NCI-H2107 treated with DMSO at 0.1 percent for 48 hours (cell line): ENCODE measurements at regions not wholly inside any gene's neighbourhood (a gene's known extent, or its start where the extent isn't known, plus 50 kb on each side); places are given as distances from the start of the nearest gene placed in this dataset.
"Not testable (repeated sequence)": the region's sequence is repeated elsewhere in the genome, so short reads cannot be mapped to it uniquely, and the experiment has no call there.

ENCODE experiments used
- DNase-seq: peaks from one replicate; lab custom pipeline; 2025; ENCODE audit not compliant: unreplicated experiment; lab: John Stamatoyannopoulos, UW

DNA sequence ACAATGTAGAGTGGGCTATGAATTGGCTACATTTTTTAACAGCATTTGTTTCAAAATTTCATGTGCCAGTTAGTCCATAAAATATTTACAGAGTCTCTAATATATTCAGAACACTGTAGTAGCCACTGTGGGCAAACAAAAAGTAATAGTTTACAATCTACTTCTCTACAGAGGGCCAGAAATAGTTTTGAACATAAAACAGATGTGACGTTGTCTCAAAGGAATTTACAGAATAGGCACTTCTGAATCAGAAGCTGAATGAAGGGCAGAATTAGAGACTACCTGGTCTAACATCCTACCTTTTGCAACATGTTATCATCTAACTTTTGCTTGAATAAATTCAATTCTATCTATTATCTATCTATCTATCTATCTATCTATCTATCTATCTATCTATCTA, 811.9 kb upstream of the EPHA5 start:
- DNase-seq, result no peak

DNA sequence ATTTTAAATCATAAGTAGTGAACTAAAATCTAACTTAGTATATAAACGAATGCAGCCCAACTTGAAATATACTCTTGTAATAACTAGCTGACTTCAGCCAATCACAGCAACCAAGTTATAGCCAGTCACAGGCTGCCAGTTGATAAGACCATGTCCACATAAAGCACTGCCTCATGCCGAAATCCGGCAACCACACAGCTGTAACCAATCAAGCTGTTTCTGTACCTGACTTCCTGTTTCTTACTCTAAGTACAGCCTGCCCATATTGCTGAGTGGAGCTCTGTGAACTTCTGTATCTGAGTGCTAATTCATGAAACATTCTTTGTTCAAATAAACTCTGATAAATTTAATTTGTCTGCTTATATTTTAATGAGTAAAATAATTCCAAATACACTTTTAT, 805.3 kb upstream of the EPHA5 start:
- DNase-seq, result no peak

DNA sequence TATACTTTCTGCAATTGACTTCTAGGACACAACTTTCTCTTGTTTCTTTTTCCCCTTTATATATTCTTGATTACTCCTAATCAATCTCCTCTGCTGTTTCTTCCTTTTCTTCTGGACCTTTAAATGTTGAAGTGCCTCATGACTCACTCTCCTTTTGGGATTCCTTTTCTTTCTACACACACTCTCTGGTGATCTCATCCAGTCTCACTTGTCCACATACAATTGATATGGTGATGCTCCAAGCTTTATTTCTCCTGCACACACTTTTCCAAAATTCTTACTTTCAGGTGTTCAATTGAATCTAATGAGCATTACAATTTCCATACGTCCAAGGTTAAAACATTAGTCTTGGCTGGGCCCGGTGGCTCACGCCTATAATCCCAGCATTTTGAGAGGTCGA, 794.8 kb upstream of the EPHA5 start:
- DNase-seq, result no peak

DNA sequence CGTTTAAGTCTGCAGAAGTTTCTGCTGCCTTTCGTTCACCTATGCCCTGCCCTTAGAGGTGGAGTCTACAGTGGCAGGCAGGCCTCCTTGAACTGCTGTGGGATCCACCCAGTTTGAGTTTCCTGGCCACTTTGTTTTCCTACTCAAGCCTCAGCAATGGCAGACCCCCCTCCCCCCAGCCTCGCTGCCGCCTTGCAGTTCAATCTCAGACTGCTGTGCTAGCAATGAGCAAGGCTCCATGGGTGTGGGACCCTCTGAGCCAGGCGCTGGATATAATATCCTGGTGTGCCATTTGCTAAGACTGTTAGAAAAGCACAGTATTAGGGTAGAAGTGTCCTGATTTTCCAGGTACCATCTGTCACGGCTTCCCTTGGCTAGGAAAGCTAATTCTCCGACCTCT, 792.6 kb upstream of the EPHA5 start:
- not testable (repeated sequence) for DNase-seq

DNA sequence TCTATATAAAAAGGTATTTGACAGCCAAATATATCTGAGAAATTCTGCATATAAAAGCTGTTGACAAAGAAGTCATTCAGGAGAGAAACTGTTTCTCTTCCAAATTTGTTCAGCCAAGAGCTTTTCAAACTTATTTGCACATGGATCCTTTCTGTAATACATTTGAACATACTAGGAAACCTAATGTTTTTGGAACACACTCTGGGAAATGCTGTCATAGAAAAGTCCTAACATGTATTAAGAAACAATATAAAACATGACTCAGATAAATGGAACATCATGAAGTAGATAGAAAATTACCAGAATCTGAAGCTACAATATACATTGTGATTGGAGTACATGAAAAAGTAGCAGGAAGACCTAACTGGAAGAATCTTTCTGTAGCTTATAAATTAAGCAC, 781.5 kb upstream of the EPHA5 start:
- DNase-seq, result no peak

DNA sequence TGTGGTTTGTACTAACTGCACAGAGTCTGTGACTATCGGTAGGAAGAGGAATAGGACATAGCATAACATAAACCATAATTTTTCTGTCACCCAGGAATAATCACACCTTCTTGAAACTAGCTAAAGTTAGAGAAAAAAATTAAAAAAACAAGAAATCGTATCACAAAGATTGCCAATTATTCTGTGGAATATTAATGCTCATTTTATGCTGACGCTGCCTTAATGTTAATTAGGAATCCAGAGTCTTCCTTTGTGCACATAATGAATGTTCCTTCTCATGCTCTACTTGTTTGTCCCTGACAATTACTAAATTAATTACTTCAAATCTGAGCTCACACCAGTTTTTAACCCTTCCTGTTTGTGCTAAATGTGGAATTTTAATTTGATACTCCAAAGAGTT, 772.7 kb upstream of the EPHA5 start:
- no peak for DNase-seq

DNA sequence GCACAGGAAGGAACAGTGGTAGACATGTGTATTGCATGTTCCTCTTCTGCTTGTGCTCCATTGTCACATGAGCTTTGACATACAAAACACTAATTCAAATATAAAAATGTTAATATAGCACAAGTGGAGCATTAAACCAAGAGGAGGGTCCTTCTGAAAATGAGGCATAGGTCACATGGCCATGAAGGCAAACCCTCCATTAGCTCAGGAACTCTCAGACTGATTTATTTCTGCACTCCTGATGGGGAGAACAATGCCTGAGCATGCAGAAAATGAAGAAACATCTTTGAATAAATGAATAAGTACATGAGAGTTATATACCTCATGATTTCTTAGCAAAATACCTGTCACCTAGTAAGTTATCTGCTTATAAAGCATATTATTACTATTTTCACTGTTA, 769.2 kb upstream of the EPHA5 start:
- DNase-seq, result no peak

DNA sequence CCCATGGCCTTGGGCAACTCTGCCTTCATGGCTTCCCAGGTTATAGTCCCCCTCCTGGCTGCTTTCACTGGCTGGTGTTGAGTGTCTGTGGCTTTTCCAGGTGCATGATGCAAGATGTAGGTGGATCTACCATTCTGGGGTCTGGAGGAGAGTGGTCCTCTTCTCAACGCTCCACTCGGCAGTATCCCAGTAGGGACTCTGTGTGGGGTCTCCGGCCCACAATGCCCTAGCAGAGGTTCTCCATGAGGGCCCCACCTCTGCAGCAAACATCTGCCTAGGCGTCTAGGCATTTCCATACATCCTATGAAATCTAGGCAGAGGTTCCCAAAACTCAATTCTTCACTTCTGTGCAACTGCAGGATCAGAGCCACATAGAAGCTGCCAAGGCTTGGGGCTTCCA, 763.4 kb upstream of the EPHA5 start:
- DNase-seq, result no peak

DNA sequence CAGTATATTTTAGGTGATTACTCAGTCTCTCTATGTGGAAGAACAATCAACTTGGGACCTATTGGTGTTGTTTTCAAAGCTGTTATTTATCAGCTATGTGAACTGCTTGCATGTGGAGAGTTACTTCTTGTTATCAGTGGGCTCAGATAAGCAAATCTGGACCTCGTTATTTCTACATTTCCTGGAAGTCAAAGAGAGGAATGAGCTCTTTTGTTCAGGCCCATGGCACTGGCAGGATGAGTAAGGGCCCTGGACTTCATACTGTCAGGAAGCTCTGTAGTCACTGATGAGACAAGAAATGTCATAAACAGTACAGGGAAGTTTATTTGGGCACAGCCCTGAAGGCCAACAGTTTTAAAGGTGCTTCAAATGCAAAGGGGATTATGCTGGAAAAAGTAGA, 760.6 kb upstream of the EPHA5 start:
- DNase-seq, result no peak

DNA sequence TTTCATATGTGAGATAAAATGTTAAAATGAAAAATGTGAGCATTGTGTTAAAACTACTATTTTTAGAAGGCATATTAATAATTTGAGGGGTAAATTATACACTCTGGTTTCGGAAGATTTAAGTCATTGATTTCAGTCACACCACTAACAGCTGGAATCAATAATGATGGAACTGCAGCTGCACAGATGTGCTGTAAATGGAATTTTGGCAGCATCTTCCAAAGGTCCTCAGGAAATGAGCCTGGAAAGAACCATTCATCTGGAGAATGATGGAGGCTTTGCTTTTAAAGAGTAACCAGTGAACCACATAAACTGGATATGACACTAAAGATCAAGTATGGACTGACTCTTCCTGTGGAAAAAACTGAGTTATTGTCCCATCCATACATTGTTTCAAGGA, 759.0 kb upstream of the EPHA5 start:
- no peak for DNase-seq

DNA sequence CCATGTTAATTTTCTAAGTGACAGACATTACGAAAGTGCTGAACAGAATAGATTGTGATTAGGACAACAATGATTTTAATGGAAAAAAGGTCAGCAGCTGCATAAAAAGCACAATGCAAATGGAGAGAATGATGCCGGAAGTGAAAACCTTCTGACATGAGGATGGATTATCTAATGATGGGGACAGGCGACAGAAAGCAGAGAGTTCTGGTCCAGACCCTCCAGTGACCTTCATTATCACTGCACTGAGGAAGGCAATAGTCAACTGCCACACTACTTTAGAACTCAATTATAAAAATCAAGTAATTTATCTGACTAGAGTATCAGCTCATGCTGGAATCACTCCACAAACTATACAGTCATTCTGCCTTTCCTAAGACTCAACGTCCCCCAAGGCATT, 746.1 kb upstream of the EPHA5 start:
- DNase-seq, result no peak

DNA sequence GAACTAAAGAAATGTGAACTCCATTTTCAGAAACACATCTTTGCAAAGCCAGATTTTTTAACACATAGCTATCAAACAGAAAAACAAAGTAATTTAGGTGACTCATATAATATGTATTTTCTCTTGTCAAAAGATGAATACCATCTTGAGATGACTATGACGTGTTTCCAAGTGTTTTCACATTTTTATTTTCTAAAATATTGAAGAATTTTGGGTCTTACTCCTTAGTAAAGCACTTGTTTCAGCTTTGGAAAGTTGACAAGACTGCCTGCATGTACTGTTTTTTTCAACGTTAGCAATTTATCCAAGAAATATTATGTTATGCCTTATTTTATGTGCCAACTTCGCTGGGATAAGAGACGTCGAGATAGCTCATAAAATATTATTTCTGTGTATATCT, 733.9 kb upstream of the EPHA5 start:
- no peak for DNase-seq

DNA sequence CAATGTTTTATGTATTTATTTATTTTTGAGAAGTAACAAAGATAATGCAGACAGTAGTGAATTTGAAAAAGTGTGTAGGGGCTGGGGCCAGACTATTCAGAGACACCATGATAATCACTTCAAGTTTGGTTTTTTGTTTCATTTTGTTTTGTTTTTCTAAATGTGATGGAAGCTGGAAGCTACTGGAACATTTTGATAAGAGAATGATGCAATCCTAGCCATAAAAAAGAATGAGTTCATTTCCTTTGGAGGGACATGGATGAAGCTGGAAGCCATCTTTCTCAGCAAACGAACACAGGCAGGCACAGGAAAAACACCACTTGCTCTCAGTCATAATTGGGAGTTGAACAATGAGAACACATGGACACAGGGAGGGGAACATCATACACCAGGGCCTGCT, 706.6 kb upstream of the EPHA5 start:
- DNase-seq, result no peak

DNA sequence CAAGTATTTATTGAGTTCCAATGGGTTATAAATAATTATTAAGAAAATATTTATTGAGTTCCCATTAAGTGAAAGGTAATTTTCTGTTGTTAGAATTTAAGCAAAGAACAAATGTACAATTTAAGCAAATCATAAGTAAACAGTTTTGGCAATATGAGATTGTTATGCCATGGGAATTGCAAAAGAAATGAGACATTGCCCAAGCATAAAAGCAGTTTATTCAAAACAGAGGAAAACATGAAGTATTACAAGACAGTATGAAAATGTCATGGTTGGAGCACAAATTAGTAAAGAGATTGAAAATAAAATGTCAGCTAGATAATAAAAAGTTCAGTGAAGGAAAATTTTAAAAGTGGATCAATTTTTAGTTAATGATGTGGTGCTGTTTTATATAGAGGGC, 706.1 kb upstream of the EPHA5 start:
- no peak for DNase-seq

DNA sequence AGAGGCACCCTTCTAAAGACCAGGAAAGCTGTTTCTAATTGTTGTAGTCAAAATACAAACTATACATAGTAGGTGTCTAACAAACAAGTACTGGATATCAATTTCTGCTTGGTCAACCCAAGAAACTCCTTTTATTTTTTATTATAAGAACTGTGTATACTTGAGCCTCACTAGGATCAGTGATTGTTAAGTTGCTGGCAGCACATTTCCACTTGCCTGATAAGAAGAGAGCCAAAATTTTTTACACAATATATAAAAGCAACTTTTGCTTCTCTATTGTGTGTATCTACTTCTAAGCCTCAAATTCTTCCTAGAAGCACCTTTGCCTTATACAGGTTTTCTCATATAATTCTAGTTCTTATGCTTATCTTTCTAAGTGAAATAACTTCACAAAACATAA, 703.0 kb upstream of the EPHA5 start:
- no peak for DNase-seq

DNA sequence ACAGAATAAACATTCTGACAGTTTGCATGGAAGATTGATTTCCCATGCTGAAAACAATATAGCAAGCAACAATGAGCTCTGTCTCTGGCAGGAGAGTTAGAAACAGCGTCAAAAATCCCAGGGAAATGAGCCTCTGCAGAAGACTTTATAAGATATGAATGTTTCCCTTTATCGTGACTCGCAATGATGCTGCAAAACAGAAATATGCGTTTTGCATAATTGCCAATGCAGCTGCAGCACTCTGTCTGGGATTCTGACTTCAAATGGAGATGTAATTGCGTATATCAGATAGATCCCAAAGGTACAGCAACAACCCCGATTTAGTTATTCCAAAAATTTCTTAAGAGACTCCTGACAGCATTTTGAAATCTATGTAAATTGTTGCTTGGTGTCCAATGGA, 702.4 kb upstream of the EPHA5 start:
- DNase-seq, result no peak

DNA sequence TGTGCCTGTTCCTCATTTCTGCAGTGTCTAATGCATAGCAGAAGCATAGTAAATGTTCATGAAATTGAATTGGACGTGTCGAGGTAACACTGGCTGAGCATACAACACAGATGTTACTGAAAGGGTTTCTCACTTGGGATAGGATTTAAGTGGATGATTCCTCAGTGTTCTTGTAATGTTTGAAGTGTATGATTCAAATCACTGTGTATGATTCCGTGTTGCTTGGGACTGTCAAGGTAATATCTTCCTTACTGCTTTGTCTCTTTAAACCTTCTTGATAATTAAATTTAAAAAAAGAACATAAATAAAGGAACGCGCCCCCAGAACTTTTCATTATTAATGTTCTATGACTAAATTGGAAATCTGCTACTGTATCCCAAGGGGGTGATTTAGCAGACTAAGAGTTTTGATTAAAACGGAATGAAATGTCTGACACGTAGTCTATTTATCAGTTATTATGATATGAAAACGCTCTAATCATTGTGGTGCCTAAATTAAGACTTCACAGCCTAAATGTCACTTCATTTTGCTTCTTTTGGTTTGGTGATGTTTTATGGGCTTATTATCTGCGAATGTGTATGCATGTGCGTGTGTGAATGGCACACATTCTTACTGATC, 696.9 kb upstream of the EPHA5 start:
- no peak for DNase-seq

DNA sequence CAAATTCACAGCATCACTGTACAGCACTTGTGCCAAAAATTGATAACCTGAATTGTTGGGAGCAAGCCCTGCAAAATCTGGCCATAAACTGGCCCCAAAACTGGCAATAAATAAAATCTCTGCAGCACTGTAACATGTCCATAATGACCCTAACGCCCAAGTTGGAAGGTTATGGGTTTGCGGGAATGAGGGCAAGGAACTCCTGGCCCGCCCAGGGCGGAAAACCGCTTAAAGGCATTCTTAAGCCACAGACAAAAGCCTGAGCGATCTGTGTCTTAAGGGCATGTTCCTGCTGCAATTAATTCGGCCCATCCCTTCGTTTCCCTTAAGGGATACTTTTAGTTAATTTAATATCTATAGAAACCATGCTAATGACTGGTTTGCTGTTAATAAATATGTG, 690.1 kb upstream of the EPHA5 start:
- not testable (repeated sequence) for DNase-seq

DNA sequence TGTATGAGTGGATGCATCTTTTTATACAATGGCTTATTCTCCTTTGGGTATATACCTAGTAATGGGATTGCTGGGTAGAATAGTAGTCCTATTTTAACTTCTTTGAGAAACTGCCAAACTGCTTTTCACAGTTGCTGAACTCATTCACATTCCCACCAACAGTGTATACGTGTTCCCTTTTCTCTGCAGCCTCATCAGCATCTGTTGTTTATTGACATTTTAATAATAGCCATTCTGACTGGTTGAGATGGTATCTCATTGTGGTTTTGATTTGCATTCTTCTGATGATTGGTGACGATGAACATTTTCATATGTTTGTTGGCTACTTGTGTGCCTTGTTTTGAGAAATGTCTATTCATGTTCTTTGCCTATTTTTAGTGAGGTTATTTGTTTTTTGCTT, 687.0 kb upstream of the EPHA5 start:
- no peak for DNase-seq

DNA sequence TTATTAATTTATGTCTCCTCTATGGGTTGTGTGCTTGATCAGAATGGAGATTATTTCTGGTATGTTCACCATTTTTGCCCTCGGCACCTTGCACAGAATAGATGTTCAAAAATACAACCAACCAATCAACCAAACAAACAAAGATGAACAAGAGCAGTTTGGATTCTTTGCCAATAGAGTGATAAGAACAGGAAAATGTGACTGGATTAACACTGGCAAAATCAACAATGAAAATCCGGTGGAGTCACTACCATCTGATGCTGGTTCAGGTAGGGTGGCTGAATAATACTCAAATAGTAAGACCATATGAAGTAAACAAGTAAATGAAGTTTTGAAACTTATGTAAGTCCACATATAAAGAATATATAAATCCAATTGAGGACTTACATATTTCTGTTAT, 685.0 kb upstream of the EPHA5 start:
- DNase-seq, result no peak

DNA sequence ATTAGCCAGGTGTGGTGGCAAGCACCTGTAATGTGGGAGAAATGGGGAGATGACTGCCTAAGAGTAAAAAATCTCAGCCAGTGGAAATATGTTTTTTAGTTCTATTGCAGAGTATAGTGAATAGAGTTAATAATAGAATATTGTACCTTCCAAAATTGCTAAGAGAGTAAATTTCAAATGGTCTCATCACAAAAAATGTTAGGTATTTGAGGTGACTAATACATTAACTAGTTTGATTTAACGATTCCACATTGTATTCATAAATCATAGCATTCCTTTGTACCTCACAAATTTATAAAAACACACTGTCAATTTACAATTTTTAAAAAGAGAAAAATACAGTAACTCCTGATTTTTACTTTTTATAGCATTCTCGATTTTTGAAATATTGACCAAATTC, 681.5 kb upstream of the EPHA5 start:
- DNase-seq, result no peak

DNA sequence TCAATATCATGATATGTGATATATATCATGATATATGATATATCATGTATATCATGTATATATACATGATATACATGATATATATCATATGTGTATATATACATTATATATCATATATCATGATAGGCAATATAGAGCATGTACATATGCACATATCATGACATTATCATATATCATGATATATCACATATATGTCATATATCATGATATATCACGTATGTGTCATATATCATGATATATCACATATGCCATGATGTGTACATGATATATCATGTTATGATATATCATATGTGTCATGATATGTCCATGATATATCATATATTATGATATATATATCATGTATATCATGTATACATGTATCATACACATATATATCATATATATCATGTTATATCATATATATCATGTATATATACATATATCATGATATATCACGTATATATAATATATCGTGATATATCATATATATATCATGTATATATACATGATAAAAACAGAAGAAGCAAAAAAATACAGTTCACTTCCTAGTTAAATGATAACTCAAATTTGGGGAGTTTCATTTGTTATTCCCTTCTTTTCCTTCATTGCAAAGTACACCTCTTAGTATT, 670.1 kb upstream of the EPHA5 start:
- no peak for DNase-seq

DNA sequence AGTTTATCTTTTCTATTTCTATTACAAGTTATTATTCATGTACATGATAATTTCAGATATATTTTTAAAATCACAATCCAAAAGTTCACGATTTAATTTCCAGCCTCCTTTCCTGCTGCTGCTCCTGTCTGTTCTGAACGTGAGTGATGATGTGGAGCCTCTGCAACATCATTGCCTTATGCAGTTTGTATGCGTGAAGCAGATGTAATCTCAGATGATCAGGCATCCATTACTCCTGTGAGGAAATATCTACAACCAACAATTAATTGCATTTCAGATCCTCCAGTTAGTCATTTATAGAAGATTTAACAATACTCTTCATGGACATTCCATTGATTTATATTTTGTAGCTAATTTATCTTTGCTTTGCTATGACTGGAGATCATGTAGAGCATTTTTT, 668.7 kb upstream of the EPHA5 start:
- no peak for DNase-seq
